Esophagus squamous epithelium (tissue), 4 donors: ENCODE measurements at regions not wholly inside any gene's neighbourhood (a gene's known extent, or its start where the extent isn't known, plus 50 kb on each side); places are given as distances from the start of the nearest gene placed in this dataset.

ENCODE experiments used
- CTCF ChIP-seq, 6 experiments: fragments of 450-650 bp in 4 of 6; fragments of 200-600 bp in 2 of 6; sonication (generic) in 2 of 6; IDR thresholded peaks; one replicate each; pipeline ENCODE4 v1.5.1; 2016 to 2019; ENCODE audit warnings: antibody characterized with exemption in 6 of 6, mild to moderate bottlenecking in 4 of 6, moderate library complexity in 4 of 6
- POLR2A ChIP-seq, 4 donors: fragments of 450-650 bp; IDR thresholded peaks; one replicate each; pipeline ENCODE4 v1.6.1; 2017; ENCODE audit warnings: antibody characterized with exemption in 4 of 4, mild to moderate bottlenecking in 4 of 4, moderate library complexity in 3 of 4

- no peak for TF ChIP-seq POLR2A (IDR thresholded peaks at IDR 0.05)
- no peak for TF ChIP-seq CTCF (IDR thresholded peaks at IDR 0.05)
Observed at GRCh38 chr2:21282515-21282898, 158.7 kb downstream of the TDRD15 start.
